ENCODE measurements at regions not wholly inside any gene's neighbourhood (a gene's known extent, or its start where the extent isn't known, plus 50 kb on each side); places are given as distances from the start of the nearest gene placed in this dataset.

DNA sequence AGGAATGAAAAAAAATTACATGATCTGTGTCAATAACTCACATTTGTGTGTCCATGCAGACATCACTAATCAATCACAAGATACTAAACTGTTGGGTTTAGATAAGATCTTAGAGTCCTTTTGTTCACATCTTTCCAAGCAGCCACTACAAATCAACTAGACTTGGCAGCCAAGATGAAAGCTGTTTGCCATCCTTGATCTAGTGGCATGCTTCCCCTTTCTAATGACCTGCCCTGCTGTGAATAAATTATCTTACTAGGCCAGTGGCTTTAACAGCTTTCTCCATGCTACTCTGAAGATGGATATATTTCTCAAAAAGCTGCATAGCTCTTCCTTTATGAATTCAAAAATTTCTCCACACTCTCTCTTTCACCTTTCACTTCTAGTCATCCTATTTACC lies 1338.0 kb upstream of the ACVR2A start:
- H3K9me3 ChIP-seq: no peaks in the 10 kb centered on the region
- H3K4me3 ChIP-seq: no peak overlapping the region
- intact Hi-C loops (cut with DNase I): no loop called here
- no peaks in the 10 kb centered on the region for H3K4me1 ChIP-seq (ENCODE audit: insufficient read depth)
- H3K36me3 ChIP-seq: no peaks in the 10 kb centered on the region
- DNase-seq: no peak
- TF ChIP-seq POLR2A (IDR thresholded peaks at IDR 0.05) (no peak), EP300 (IDR thresholded peaks at IDR 0.05) (no peak)
- TF ChIP-seq, protein P1, sequence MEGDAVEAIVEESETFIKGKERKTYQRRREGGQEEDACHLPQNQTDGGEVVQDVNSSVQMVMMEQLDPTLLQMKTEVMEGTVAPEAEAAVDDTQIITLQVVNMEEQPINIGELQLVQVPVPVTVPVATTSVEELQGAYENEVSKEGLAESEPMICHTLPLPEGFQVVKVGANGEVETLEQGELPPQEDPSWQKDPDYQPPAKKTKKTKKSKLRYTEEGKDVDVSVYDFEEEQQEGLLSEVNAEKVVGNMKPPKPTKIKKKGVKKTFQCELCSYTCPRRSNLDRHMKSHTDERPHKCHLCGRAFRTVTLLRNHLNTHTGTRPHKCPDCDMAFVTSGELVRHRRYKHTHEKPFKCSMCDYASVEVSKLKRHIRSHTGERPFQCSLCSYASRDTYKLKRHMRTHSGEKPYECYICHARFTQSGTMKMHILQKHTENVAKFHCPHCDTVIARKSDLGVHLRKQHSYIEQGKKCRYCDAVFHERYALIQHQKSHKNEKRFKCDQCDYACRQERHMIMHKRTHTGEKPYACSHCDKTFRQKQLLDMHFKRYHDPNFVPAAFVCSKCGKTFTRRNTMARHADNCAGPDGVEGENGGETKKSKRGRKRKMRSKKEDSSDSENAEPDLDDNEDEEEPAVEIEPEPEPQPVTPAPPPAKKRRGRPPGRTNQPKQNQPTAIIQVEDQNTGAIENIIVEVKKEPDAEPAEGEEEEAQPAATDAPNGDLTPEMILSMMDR (IDR thresholded peaks at IDR 0.05): no peak
- H3K27ac ChIP-seq: no peak overlapping the region
- H3K27me3 ChIP-seq: no peaks in the 10 kb centered on the region

DNA sequence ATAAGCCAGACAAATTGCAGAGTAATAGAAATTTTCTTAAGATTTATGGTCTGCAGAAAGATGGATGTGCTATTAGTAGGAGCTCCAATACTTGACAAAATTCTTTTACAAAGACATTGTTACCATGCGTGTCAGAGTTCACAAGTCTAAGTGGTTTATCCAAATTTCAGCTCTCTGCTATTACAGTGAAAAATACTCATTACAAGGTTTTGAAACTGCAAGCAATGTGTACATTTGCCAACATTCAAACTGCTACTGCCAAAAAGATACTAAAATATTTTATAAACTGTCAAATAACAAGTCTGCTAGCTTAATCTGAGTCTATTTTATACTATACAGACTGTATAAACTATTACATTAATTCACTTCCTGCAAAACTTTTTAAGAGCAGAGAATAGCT lies 1341.5 kb upstream of the ACVR2A start:
- Histone ChIP-seq H3K27me3 (no peaks in the 10 kb centered on the region), H3K4me3 (no peak overlapping the region), H3K27ac (no peak overlapping the region), H3K4me1 (ENCODE audit: insufficient read depth) (no peaks in the 10 kb centered on the region), H3K36me3 (no peaks in the 10 kb centered on the region), H3K9me3 (no peaks in the 10 kb centered on the region)
- WGBS, 3 donors: 23 to 36% (median 26%) methylated on average over 1 of the region's 1 CpG
- DNase-seq: no peak
- intact Hi-C loops (cut with DNase I): no loop called here
- no peak for TF ChIP-seq POLR2A (IDR thresholded peaks at IDR 0.05)
- TF ChIP-seq EP300 (IDR thresholded peaks at IDR 0.05): no peak
- TF ChIP-seq, protein P1 (IDR thresholded peaks at IDR 0.05): no peak

DNA sequence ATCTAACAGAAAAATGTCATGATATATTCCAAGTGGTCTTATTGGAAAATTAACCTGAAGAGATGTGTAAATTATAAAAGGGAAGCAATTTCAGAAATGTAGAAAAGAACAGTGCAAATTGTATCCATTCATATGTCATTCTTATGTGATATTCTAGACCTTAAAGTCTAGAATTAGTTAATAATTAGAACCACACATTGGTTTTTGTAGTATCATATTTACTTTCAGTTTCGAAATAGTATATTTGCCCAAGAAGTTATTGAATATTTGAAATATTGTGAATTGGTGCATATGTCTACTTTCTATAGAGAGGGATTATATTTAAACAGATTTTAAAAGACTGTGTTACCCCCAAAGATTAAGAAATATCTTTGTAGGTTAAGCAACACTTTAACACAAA lies 1348.6 kb upstream of the ACVR2A start:
- 73 to 88% (median 86%) methylated on average over 1 of the region's 1 CpG for WGBS, 3 donors
- H3K27ac ChIP-seq: no peak overlapping the region
- intact Hi-C loops (cut with DNase I): no loop called here
- H3K27me3 ChIP-seq: no peaks in the 10 kb centered on the region
- no peak overlapping the region for H3K4me3 ChIP-seq
- H3K4me1 ChIP-seq (ENCODE audit: insufficient read depth): no peaks in the 10 kb centered on the region
- H3K9me3 ChIP-seq: no peaks in the 10 kb centered on the region
- TF ChIP-seq, protein P1 (IDR thresholded peaks at IDR 0.05): no peak
- TF ChIP-seq EP300 (IDR thresholded peaks at IDR 0.05): no peak
- no peak for TF ChIP-seq POLR2A (IDR thresholded peaks at IDR 0.05)
- no peaks in the 10 kb centered on the region for H3K36me3 ChIP-seq
- no peak for DNase-seq

DNA sequence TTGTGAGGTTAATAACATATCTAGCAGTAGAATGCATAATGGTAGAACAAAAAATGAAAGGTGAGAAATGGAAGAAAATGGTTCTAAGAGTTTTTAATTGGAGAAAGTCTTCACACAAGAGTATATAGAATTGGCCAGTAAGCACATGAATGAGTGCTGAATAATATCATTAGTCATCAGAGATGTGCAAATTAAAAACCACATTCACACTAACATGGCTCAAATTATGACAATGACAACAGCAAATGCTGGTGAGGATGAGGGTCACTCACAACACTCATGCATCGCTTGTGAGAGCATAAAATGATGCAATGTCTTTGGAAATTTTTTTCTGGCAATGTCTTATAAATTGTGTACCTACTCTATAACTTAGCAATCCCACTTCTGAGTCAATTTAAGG lies 1355.4 kb upstream of the ACVR2A start:
- no peaks in the 10 kb centered on the region for H3K36me3 ChIP-seq
- WGBS, 3 donors: 90 to 94% (median 90%) methylated on average over 1 of the region's 1 CpG
- no peaks in the 10 kb centered on the region for H3K4me1 ChIP-seq (ENCODE audit: insufficient read depth)
- peaks cover 3% of the 10 kb centered on the region for H3K27me3 ChIP-seq
- TF ChIP-seq POLR2A (IDR thresholded peaks at IDR 0.05) (no peak), EP300 (IDR thresholded peaks at IDR 0.05) (no peak)
- TF ChIP-seq, protein P1 (IDR thresholded peaks at IDR 0.05): no peak
- no peak for DNase-seq
- no peaks in the 10 kb centered on the region for H3K9me3 ChIP-seq
- H3K27ac ChIP-seq: no peak overlapping the region
- H3K4me3 ChIP-seq: no peak overlapping the region
- intact Hi-C loops (cut with DNase I): no loop called here

DNA sequence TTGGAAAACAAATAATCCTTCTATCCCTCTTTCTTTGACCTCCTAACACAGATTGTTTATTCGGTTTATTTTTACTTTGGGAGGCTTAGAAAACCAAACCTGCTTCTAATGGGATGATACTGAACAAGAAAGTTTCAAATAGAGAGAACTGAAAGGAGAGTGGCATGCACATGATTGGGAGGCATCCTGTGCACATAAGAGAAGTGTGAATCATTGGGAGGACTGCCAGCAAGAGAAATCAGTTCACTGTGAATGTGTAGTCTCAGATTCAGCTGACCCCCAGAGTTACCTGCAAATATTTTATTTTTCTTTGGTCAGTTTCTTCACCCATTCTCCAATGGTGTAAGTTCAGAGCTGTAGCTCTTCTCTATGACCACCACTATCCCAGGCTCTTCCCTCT lies 1363.2 kb upstream of the ACVR2A start:
- H3K36me3 ChIP-seq: no peaks in the 10 kb centered on the region
- H3K4me1 ChIP-seq (ENCODE audit: insufficient read depth): no peaks in the 10 kb centered on the region
- DNase-seq: no peak
- 73 to 79% (median 73%) methylated on average over 1 of the region's 1 CpG for WGBS, 3 donors
- no peak overlapping the region for H3K27ac ChIP-seq
- H3K27me3 ChIP-seq: no peaks in the 10 kb centered on the region
- no peak overlapping the region for H3K4me3 ChIP-seq
- TF ChIP-seq POLR2A (IDR thresholded peaks at IDR 0.05): no peak
- TF ChIP-seq, protein P1 (IDR thresholded peaks at IDR 0.05): no peak
- TF ChIP-seq EP300 (IDR thresholded peaks at IDR 0.05): no peak
- H3K9me3 ChIP-seq: no peaks in the 10 kb centered on the region
- intact Hi-C loops (cut with DNase I): no loop called here
